ENCODE measurements at regions not wholly inside any gene's neighbourhood (a gene's known extent, or its start where the extent isn't known, plus 50 kb on each side); places are given as distances from the start of the nearest gene placed in this dataset.

DNA sequence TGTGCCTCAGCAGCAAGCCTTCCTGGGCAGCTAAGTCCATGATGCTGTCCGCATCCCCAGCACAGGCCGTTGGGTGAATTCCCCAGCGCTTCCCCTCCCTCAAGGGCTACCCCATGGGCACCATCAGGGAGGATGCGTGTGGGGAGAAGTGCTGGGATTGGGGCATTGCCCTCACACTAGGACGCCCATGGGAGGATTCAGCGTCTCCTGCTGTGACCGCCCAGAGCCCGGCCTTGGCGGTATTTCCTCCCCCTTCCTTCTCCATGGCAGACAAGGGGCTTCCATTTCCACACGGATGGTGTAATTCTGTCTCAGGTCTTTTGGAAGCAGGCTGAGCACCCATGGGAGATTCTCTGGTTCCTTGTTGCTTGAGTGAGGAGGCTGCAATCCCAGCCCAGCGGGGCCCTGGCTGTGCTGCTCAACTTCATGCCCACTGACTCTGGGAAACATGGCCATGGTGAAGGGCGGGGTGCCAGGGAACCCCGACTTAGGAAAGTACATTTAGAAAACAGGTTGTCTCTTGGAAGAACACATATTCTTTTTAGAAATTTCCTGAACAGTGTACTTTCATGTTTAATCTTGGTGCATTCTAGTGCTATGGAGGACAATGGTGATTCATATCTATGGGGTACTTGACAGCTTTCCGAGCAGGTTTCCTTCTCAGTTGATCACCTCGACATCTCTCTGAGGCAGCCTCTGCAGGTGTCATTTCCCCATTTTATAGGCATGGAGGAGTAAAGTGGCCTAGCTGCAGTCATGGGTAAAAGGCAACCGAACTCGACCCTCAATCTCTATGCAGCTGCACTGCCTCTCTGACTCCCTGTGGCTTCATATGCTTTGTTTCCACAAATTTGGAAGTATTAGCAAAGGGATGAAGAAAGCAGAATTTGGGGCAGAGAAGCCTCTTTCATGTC lies 178.2 kb upstream of the CST7 start:
- DNase-seq, result no peak
- no peak overlapping the region for H3K4me3 Mint-ChIP-seq
- no peak overlapping the region for H3K27ac Mint-ChIP-seq
- no peak overlapping the region for H3K27ac ChIP-seq (ENCODE audit: low read depth in 1 of 2, low read length in 2 of 2)
- no peaks in the 10 kb centered on the region for H3K36me3 Mint-ChIP-seq
- intact Hi-C loops (cut with micrococcal nuclease), result no loop called here
- 75% methylated on average over 5 of the region's 17 CpGs for WGBS (ENCODE audit: insufficient coverage)
- no peaks in the 10 kb centered on the region for H3K36me3 ChIP-seq (replicated peaks in 1 of 2; ENCODE audit: control insufficient read depth in 1 of 2, insufficient read depth in 2 of 2, low read length in 2 of 2)
- H3K4me1 ChIP-seq (ENCODE audit: control insufficient read depth in 1 of 2, insufficient read depth in 2 of 2, low read length in 2 of 2), result no peaks in the 10 kb centered on the region
- H4K20me1 ChIP-seq (ENCODE audit: insufficient read depth, low read length), result no peaks in the 10 kb centered on the region
- TF ChIP-seq CTCF (IDR thresholded peaks at IDR 0.05), result no peak
- peaks cover 3 to 14% (median 4%) of the 10 kb centered on the region in 3 donors for H3K27me3 Mint-ChIP-seq (ENCODE audit: low read depth in 3 of 3)
- no peaks in the 10 kb centered on the region for H3K79me2 ChIP-seq (ENCODE audit: insufficient read depth, low read length)
- H3K4me1 Mint-ChIP-seq, result peaks cover 5% of the 10 kb centered on the region
- H3K9me3 Mint-ChIP-seq, result peaks cover 4 to 12% (median 6%) of the 10 kb centered on the region in 7 donors
- no peak overlapping the region for H3K9ac ChIP-seq (ENCODE audit: insufficient read depth, low read length, poor library complexity, severe bottlenecking)
- H2AFZ ChIP-seq (ENCODE audit: insufficient read depth, low read depth, low read length, poor library complexity, severe bottlenecking), result no peak overlapping the region
- no peak overlapping the region for H3K4me2 ChIP-seq (replicated peaks; ENCODE audit: extremely low read depth, low read length, poor library complexity, severe bottlenecking)
- no peak overlapping the region for H3K4me3 ChIP-seq (replicated peaks in 1 of 3; ENCODE audit: low read depth in 2 of 3, low read length in 3 of 3)
- peaks cover 0 to 3% of the 10 kb centered on the region in 2 donors for H3K9me3 ChIP-seq (replicated peaks in 1 of 2; ENCODE audit: control insufficient read depth in 1 of 2, insufficient read depth in 1 of 2, low read length in 2 of 2)
- H3K27me3 ChIP-seq (ENCODE audit: control insufficient read depth in 2 of 2, insufficient read depth in 2 of 2, low read length in 2 of 2), result no peaks in the 10 kb centered on the region

GRCh38 chr20:24771542-24772061 lies 177.5 kb upstream of the CST7 start:
- Mint-ChIP-seq H3K4me1 (peaks cover 5% of the 10 kb centered on the region), H3K4me3 (no peak overlapping the region), H3K27me3 (ENCODE audit: low read depth in 3 of 3) (peaks cover 3 to 16% (median 4%) of the 10 kb centered on the region in 3 donors), H3K9me3 (peaks cover 6 to 16% (median 9%) of the 10 kb centered on the region in 7 donors), H3K27ac (no peak overlapping the region), H3K36me3 (no peaks in the 10 kb centered on the region)
- no peak overlapping the region for H2AFZ ChIP-seq (ENCODE audit: insufficient read depth, low read depth, low read length, poor library complexity, severe bottlenecking)
- H3K4me2 ChIP-seq (replicated peaks; ENCODE audit: extremely low read depth, low read length, poor library complexity, severe bottlenecking), result no peak overlapping the region
- no peaks in the 10 kb centered on the region for H4K20me1 ChIP-seq (ENCODE audit: insufficient read depth, low read length)
- intact Hi-C loops (cut with micrococcal nuclease), result no loop called here
- H3K4me3 ChIP-seq (replicated peaks in 1 of 3; ENCODE audit: low read depth in 2 of 3, low read length in 3 of 3), result no peak overlapping the region
- peaks cover 0 to 3% of the 10 kb centered on the region in 2 donors for H3K9me3 ChIP-seq (replicated peaks in 1 of 2; ENCODE audit: control insufficient read depth in 1 of 2, insufficient read depth in 1 of 2, low read length in 2 of 2)
- H3K27me3 ChIP-seq (ENCODE audit: control insufficient read depth in 2 of 2, insufficient read depth in 2 of 2, low read length in 2 of 2), result no peaks in the 10 kb centered on the region
- no peak overlapping the region for H3K27ac ChIP-seq (ENCODE audit: low read depth in 1 of 2, low read length in 2 of 2)
- H3K36me3 ChIP-seq (replicated peaks in 1 of 2; ENCODE audit: control insufficient read depth in 1 of 2, insufficient read depth in 2 of 2, low read length in 2 of 2), result no peaks in the 10 kb centered on the region
- H3K4me1 ChIP-seq (ENCODE audit: control insufficient read depth in 1 of 2, insufficient read depth in 2 of 2, low read length in 2 of 2), result no peaks in the 10 kb centered on the region
- H3K79me2 ChIP-seq (ENCODE audit: insufficient read depth, low read length), result no peaks in the 10 kb centered on the region
- H3K9ac ChIP-seq (ENCODE audit: insufficient read depth, low read length, poor library complexity, severe bottlenecking), result no peak overlapping the region
- DNase-seq, result no peak
- no peak for TF ChIP-seq CTCF (IDR thresholded peaks at IDR 0.05)
- 2% methylated on average over 9 of the region's 9 CpGs for WGBS (ENCODE audit: insufficient coverage)

Data from CD14-positive monocyte (primary cell).